Nephron (organoid): ENCODE measurements at regions not wholly inside any gene's neighbourhood (a gene's known extent, or its start where the extent isn't known, plus 50 kb on each side); places are given as distances from the start of the nearest gene placed in this dataset.
A peak's percentile ranks its signal among the peaks of the same experiment; 100 is the strongest.

Experiments
- H3K27ac Mint-ChIP-seq, 3 experiments: 2 replicates each; pipeline ENCODE4 v1.8.0; 2020; ENCODE audit warnings: mixed read lengths in 3 of 3, mild to moderate bottlenecking in 2 of 3, moderate library complexity in 1 of 3
- H3K27me3 Mint-ChIP-seq: 2 replicates; pipeline ENCODE4 v1.8.0; 2021; ENCODE audit warnings: low read depth, mild to moderate bottlenecking, moderate library complexity, mixed read lengths
- H3K36me3 Mint-ChIP-seq: 2 replicates; pipeline ENCODE4 v1.8.0; 2020; ENCODE audit warnings: low read depth, mixed read lengths
- H3K4me1 Mint-ChIP-seq: 2 replicates; pipeline ENCODE4 v1.8.0; 2020; ENCODE audit warnings: mixed read lengths
- H3K4me3 Mint-ChIP-seq, 3 experiments: 2 replicates each; pipeline ENCODE4 v1.8.0; 2020; ENCODE audit warnings: mild to moderate bottlenecking in 3 of 3, mixed read lengths in 3 of 3, moderate library complexity in 2 of 3
- H3K9me3 Mint-ChIP-seq: 2 replicates; pipeline ENCODE4 v1.8.0; 2020; ENCODE audit warnings: mixed read lengths
- CTCF ChIP-seq, 3 experiments: fragments of 200-600 bp; sonication (generic); IDR thresholded peaks; one replicate each; pipeline ENCODE4 v1.5.0; 2021; ENCODE audit warnings: antibody characterized with exemption in 3 of 3; ENCODE audit not compliant: unreplicated experiment in 3 of 3

GRCh38 chr5:118379470-118379869 is 608.9 kb downstream of the DTWD2 start:
- H3K9me3 Mint-ChIP-seq = peaks cover 22% of the 10 kb centered on the region
- H3K4me1 Mint-ChIP-seq = peaks cover 27% of the 10 kb centered on the region
- peaks cover 4% of the 10 kb centered on the region for H3K36me3 Mint-ChIP-seq
- TF ChIP-seq CTCF (IDR thresholded peaks at IDR 0.05; ENCODE audit: unreplicated experiment in 3 of 3) = no peak
- no peaks in the 10 kb centered on the region for H3K27me3 Mint-ChIP-seq
- H3K27ac Mint-ChIP-seq = peak overlapping the region in 2 of 3 experiments; percentile 55 to 63
- no peak overlapping the region for H3K4me3 Mint-ChIP-seq

DNA sequence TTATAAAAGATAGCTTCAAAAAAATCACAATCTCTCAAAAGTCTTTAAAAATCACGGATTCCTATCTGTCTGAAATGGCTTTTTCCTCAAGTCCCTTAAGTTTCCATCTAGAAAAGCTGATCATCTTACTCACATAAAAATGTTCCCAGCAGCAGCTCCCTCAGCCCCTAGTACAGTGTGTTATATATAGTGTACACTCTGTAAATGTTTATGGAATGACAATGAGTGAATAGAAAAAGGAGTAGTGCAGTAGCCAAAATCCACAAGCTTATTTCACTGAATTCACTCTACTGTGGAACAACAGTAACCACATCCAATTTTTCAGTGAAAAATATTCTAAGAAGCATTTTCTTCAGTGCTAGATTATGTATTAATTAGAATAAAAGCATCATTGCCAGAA is 609.4 kb downstream of the DTWD2 start:
- peaks cover 18% of the 10 kb centered on the region for H3K9me3 Mint-ChIP-seq
- TF ChIP-seq CTCF (IDR thresholded peaks at IDR 0.05; ENCODE audit: unreplicated experiment in 3 of 3) = no peak
- H3K4me3 Mint-ChIP-seq = no peak overlapping the region
- peaks cover 27% of the 10 kb centered on the region for H3K4me1 Mint-ChIP-seq
- peaks cover under 1% of the 10 kb centered on the region for H3K36me3 Mint-ChIP-seq
- H3K27me3 Mint-ChIP-seq = no peaks in the 10 kb centered on the region
- peak overlapping the region; percentile 45 to 63 (median 50) for H3K27ac Mint-ChIP-seq

DNA sequence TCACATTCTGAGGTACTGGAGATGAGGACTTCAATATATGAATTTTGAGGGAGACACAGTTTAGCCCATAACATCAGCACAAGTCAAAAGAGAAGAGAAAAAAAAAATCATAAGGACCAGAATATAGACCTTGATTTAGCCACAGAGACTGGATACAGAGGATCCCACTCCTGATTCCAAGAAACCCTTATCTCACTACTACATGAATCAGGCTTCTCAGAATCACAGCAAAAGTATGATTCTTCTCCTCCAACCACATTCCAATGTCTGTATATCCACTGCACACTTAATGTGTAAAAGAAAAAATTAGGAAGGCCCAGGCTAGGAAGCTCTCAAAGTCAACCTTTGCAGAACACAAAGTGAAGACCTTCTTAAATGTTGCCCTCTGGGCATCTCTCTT is 610.9 kb downstream of the DTWD2 start:
- H3K27me3 Mint-ChIP-seq = no peaks in the 10 kb centered on the region
- peaks cover 34% of the 10 kb centered on the region for H3K4me1 Mint-ChIP-seq
- peaks cover 11% of the 10 kb centered on the region for H3K9me3 Mint-ChIP-seq
- H3K27ac Mint-ChIP-seq = peak overlapping the region in 1 of 3 experiments; percentile 53
- no peak overlapping the region for H3K4me3 Mint-ChIP-seq
- TF ChIP-seq CTCF (IDR thresholded peaks at IDR 0.05; ENCODE audit: unreplicated experiment in 3 of 3) = no peak
- no peaks in the 10 kb centered on the region for H3K36me3 Mint-ChIP-seq

- Mint-ChIP-seq H3K4me3 (peak overlapping the region in 2 of 3 experiments; percentile 35 to 37), H3K36me3 (no peaks in the 10 kb centered on the region), H3K9me3 (no peaks in the 10 kb centered on the region), H3K27ac (peak overlapping the region; percentile 53 to 88 (median 61)), H3K27me3 (no peaks in the 10 kb centered on the region), H3K4me1 (peaks cover 29% of the 10 kb centered on the region)
- no peak for TF ChIP-seq CTCF (IDR thresholded peaks at IDR 0.05; ENCODE audit: unreplicated experiment in 3 of 3)
Measured at GRCh38 chr5:118371973-118372831, 616.1 kb downstream of the DTWD2 start.

DNA sequence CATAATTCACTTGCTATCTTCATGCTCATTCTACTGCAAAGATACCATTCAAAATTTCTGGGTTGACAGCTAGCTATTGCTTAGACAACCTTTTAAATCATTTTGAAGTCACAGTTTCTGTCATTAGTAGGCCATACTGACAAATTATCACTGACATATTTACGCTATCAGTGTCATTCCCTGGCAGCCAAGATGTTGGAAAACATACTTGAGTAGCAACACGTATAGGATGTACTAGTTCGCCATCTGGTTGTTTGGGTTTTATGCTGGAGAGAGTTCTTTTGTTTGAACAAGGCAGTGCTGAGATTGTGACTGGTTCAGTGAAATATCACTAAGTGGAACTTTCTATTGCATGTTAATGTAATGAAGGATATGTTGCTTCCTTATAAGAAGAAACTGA is 621.9 kb downstream of the DTWD2 start:
- no peak for TF ChIP-seq CTCF (IDR thresholded peaks at IDR 0.05; ENCODE audit: unreplicated experiment in 3 of 3)
- H3K36me3 Mint-ChIP-seq = no peaks in the 10 kb centered on the region
- peaks cover 3% of the 10 kb centered on the region for H3K9me3 Mint-ChIP-seq
- H3K4me1 Mint-ChIP-seq = peaks cover 15% of the 10 kb centered on the region
- H3K4me3 Mint-ChIP-seq = no peak overlapping the region
- no peaks in the 10 kb centered on the region for H3K27me3 Mint-ChIP-seq
- no peak overlapping the region for H3K27ac Mint-ChIP-seq

DNA sequence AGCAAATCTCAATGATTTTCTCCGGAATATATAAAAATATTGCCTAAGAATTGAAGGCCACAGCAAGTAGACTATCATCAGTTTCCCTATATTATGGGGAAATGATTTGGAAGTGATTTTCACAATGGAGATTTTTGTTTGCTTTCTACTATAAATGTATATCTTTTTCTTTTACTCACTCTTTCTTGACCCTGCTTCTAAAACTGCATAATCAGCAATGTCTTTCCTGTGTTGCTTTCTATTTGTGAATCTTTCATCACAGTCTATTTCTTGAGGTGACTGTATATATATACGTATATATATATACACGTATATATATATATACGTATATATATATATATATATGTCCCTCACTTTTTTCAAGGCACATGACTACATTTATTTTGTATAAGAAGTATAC is 622.6 kb downstream of the DTWD2 start:
- Mint-ChIP-seq H3K4me3 (no peak overlapping the region), H3K9me3 (peaks cover 3% of the 10 kb centered on the region), H3K4me1 (peaks cover 8% of the 10 kb centered on the region), H3K36me3 (no peaks in the 10 kb centered on the region), H3K27ac (peak overlapping the region in 1 of 3 experiments; percentile 38), H3K27me3 (no peaks in the 10 kb centered on the region)
- no peak for TF ChIP-seq CTCF (IDR thresholded peaks at IDR 0.05; ENCODE audit: unreplicated experiment in 3 of 3)
